OCI-LY7 (cell line): ENCODE measurements at regions not wholly inside any gene's neighbourhood (a gene's known extent, or its start where the extent isn't known, plus 50 kb on each side); places are given as distances from the start of the nearest gene placed in this dataset.

Experiments used
- BruUV-seq: library from RNA; stranded (reverse); fragments of 400-500 nt; replicated peaks from 2 replicates; lab custom pipeline; 2021; lab: Mats Ljungman, UMichigan
- CTCF ChIA-PET: fragments of 300-600 bp; sonication (Branson Sonifier 250); formaldehyde crosslinking; loops from one replicate; lab custom pipeline; 2022; ENCODE audit warnings: antibody characterized with exemption; ENCODE audit not compliant: unreplicated experiment; lab: Charles Lee
- POLR2A ChIA-PET: fragments of 300-600 bp; sonication (Branson Sonifier 250); formaldehyde crosslinking; loops from one replicate; lab custom pipeline; 2022; ENCODE audit warnings: antibody characterized with exemption; lab: Charles Lee
- DNase-seq: peaks from one replicate; pipeline ENCODE4 v3.0.0-alpha.2; 2015; ENCODE audit warnings: low spot score
- H2AFZ ChIP-seq: fragments of 200-600 bp; sonication (generic), shearing (Covaris generic); 2 replicates; pipeline ENCODE4 v1.6.1; 2014; ENCODE audit warnings: mild to moderate bottlenecking, antibody characterized with exemption, low read length, moderate library complexity
- H3K27ac ChIP-seq: fragments of 200-600 bp; sonication (generic); 2 replicates; pipeline ENCODE4 v1.5.1; 2014; ENCODE audit warnings: mixed run types, low read depth, mild to moderate bottlenecking, moderate library complexity, low read length, inconsistent platforms; ENCODE audit not compliant: poor library complexity, severe bottlenecking
- H3K36me3 ChIP-seq: fragments of 200-600 bp; sonication (generic); 2 replicates; pipeline ENCODE4 v1.6.1; 2014; ENCODE audit warnings: mild to moderate bottlenecking, antibody characterized with exemption, low read length, moderate library complexity, mixed read lengths; ENCODE audit not compliant: insufficient read depth
- H3K4me1 ChIP-seq: fragments of 200-600 bp; sonication (generic); 2 replicates; pipeline ENCODE4 v1.5.1; 2014; ENCODE audit warnings: mild to moderate bottlenecking, low read length; ENCODE audit not compliant: insufficient read depth, poor library complexity, severe bottlenecking
- H3K4me2 ChIP-seq: fragments of 200-600 bp; sonication (generic); 2 replicates; pipeline ENCODE4 v1.6.1; 2014; ENCODE audit warnings: mild to moderate bottlenecking, low read length
- H3K4me3 ChIP-seq: fragments of 200-600 bp; sonication (generic); 2 replicates; pipeline ENCODE4 v1.5.1; 2014; ENCODE audit warnings: mild to moderate bottlenecking, low read depth, low read length; ENCODE audit not compliant: poor library complexity, severe bottlenecking
- H3K79me2 ChIP-seq: fragments of 200-600 bp; sonication (generic); 2 replicates; pipeline ENCODE4 v1.6.1; 2016; ENCODE audit warnings: low read depth, mild to moderate bottlenecking, low read length, moderate library complexity, mixed read lengths; ENCODE audit not compliant: insufficient read depth
- H3K9me2 ChIP-seq: fragments of 200-600 bp; sonication (generic); 2 replicates; pipeline ENCODE4 v1.6.1; 2016; ENCODE audit warnings: mild to moderate bottlenecking, low read length, mixed read lengths; ENCODE audit not compliant: insufficient read depth
- H3K9me3 ChIP-seq: fragments of 200-600 bp; sonication (generic); 2 replicates; pipeline ENCODE4 v1.6.1; 2014; ENCODE audit warnings: mild to moderate bottlenecking, mixed run types, low read length, mixed read lengths
- H4K20me1 ChIP-seq: fragments of 200-600 bp; sonication (generic); 2 replicates; pipeline ENCODE4 v1.6.1; 2014; ENCODE audit warnings: mild to moderate bottlenecking, antibody characterized with exemption, low read length, moderate library complexity, mixed read lengths; ENCODE audit not compliant: insufficient read depth
- EZH2phosphoT487 ChIP-seq: fragments of 200-600 bp; sonication (generic); IDR thresholded peaks from 2 replicates; pipeline ENCODE4 v1.6.1; 2018; ENCODE audit warnings: low read depth, borderline replicate concordance, mild to moderate bottlenecking, mixed run types, antibody characterized with exemption, low read length, moderate library complexity, mixed read lengths
- intact Hi-C: fragments of 100-400 bp; cut with micrococcal nuclease; formaldehyde crosslinking; loops from one replicate; pipeline ENCODE4 v1.10.0; 2022; ENCODE audit not compliant: unreplicated experiment
- TF ChIP-seq, protein P1 (sequence below): fragments of 200-600 bp; sonication (generic); conservative IDR thresholded peaks from 2 replicates; pipeline ENCODE4 v1.5.1; 2014; ENCODE audit warnings: mild to moderate bottlenecking, antibody characterized with exemption, low read length, moderate library complexity, mixed read lengths

DNA sequence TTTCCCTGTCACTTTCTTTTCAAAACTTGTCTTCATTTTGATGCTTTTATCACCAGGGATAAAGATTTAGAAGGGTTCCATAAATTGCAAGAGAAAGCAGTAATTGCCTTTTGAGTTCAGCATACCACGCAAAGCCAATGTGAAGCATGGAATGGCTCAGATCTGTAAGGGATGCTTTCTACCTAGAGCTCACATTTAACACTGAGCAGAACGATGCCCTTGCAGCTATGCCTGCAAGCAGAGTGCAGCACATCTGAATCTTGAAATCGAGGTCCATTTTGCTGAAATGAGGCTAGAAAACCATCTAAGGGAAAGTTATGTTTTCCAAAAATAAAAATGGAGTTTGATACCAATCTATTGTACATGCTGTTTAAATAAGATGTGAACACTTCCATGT is 171.2 kb upstream of the CELF2 start:
- POLR2A ChIA-PET, result no interaction called here

GRCh38 chr10:10847387-10847786 is 170.3 kb upstream of the CELF2 start:
- H3K9me2 ChIP-seq, result no peaks in the 10 kb centered on the region
- no peaks in the 10 kb centered on the region for H3K9me3 ChIP-seq
- no peak overlapping the region for H3K27ac ChIP-seq
- intact Hi-C loops, result no loop called here
- ChIA-PET CTCF (no interaction called here), POLR2A (no interaction called here)
- H4K20me1 ChIP-seq, result no peaks in the 10 kb centered on the region
- H3K79me2 ChIP-seq, result no peaks in the 10 kb centered on the region
- no peak for TF ChIP-seq EZH2phosphoT487
- DNase-seq, result no peak
- no peak overlapping the region for H3K4me3 ChIP-seq
- no peaks in the 10 kb centered on the region for H3K36me3 ChIP-seq
- no peaks in the 10 kb centered on the region for H3K4me1 ChIP-seq
- no peak overlapping the region for H2AFZ ChIP-seq
- no peak overlapping the region for H3K4me2 ChIP-seq
- no TSS peak for BruUV-seq

More for the DNA sequence above, 171.2 kb upstream of the CELF2 start:
- Histone ChIP-seq H3K4me2 (no peak overlapping the region), H3K9me2 (no peaks in the 10 kb centered on the region), H3K4me3 (no peak overlapping the region), H3K36me3 (no peaks in the 10 kb centered on the region), H3K79me2 (no peaks in the 10 kb centered on the region), H3K9me3 (no peaks in the 10 kb centered on the region), H3K4me1 (no peaks in the 10 kb centered on the region), H2AFZ (no peak overlapping the region), H4K20me1 (no peaks in the 10 kb centered on the region), H3K27ac (no peak overlapping the region)
- TF ChIP-seq, protein P1, sequence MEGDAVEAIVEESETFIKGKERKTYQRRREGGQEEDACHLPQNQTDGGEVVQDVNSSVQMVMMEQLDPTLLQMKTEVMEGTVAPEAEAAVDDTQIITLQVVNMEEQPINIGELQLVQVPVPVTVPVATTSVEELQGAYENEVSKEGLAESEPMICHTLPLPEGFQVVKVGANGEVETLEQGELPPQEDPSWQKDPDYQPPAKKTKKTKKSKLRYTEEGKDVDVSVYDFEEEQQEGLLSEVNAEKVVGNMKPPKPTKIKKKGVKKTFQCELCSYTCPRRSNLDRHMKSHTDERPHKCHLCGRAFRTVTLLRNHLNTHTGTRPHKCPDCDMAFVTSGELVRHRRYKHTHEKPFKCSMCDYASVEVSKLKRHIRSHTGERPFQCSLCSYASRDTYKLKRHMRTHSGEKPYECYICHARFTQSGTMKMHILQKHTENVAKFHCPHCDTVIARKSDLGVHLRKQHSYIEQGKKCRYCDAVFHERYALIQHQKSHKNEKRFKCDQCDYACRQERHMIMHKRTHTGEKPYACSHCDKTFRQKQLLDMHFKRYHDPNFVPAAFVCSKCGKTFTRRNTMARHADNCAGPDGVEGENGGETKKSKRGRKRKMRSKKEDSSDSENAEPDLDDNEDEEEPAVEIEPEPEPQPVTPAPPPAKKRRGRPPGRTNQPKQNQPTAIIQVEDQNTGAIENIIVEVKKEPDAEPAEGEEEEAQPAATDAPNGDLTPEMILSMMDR, result no peak
- TF ChIP-seq EZH2phosphoT487, result no peak
- intact Hi-C loops, result no loop called here
- no TSS peak for BruUV-seq
- CTCF ChIA-PET, result no interaction called here
- DNase-seq, result no peak

GRCh38 chr10:10848488-10849111 is 169.1 kb upstream of the CELF2 start:
- Histone ChIP-seq H3K4me1 (no peaks in the 10 kb centered on the region), H3K4me2 (no peak overlapping the region), H3K79me2 (no peaks in the 10 kb centered on the region), H3K9me3 (no peaks in the 10 kb centered on the region), H2AFZ (no peak overlapping the region), H3K4me3 (no peak overlapping the region), H4K20me1 (no peaks in the 10 kb centered on the region), H3K27ac (no peak overlapping the region), H3K9me2 (no peaks in the 10 kb centered on the region), H3K36me3 (no peaks in the 10 kb centered on the region)
- BruUV-seq, result no TSS peak
- TF ChIP-seq, protein P1, result no peak
- no peak for TF ChIP-seq EZH2phosphoT487
- DNase-seq, result no peak
- POLR2A ChIA-PET, result no interaction called here
- CTCF ChIA-PET, result no interaction called here
- intact Hi-C loops, result no loop called here
